Gastroesophageal sphincter (tissue), 3 donors: ENCODE measurements at regions not wholly inside any gene's neighbourhood (a gene's known extent, or its start where the extent isn't known, plus 50 kb on each side); places are given as distances from the start of the nearest gene placed in this dataset.

Experiments used
- CTCF ChIP-seq, 4 experiments: fragments of 200-600 bp in 2 of 4; fragments of 450-650 bp in 2 of 4; sonication (generic) in 1 of 4; IDR thresholded peaks; one replicate each; pipeline ENCODE4 v1.5.1; 2017 to 2019; ENCODE audit warnings: antibody characterized with exemption in 4 of 4, mild to moderate bottlenecking in 2 of 4, moderate library complexity in 2 of 4
- POLR2AphosphoS5 ChIP-seq: sonication (generic); formaldehyde crosslinking; IDR thresholded peaks from one replicate; pipeline ENCODE4 v1.6.1; 2017; ENCODE audit warnings: antibody characterized with exemption

- TF ChIP-seq CTCF (IDR thresholded peaks at IDR 0.05): no peak
- TF ChIP-seq POLR2AphosphoS5: no peak
Observed at GRCh38 chr9:84174486-84174885, 166.1 kb downstream of the SLC28A3 start.
